Smooth muscle cell (in vitro differentiated cells): ENCODE measurements at regions not wholly inside any gene's neighbourhood (a gene's known extent, or its start where the extent isn't known, plus 50 kb on each side); places are given as distances from the start of the nearest gene placed in this dataset. TPM values are rescaled to one million over a fixed set of nuclear protein-coding genes. Genes with fewer than 3 reads are reported as not detected.

Source experiments
- DNase-seq: peaks from one replicate; lab custom pipeline; 2025; ENCODE audit not compliant: unreplicated experiment; lab: John Stamatoyannopoulos, UW
- H2AFZ ChIP-seq: fragments of 200-600 bp; sonication (generic); 2 replicates; pipeline ENCODE4 v1.6.0; 2016; ENCODE audit warnings: antibody characterized with exemption, low read depth, mild to moderate bottlenecking
- H3F3A ChIP-seq: fragments of 200-600 bp; sonication (generic); 2 replicates; pipeline ENCODE4 v1.6.0; 2017; ENCODE audit warnings: antibody characterized with exemption, low read depth
- H3K27ac ChIP-seq: fragments of 200-600 bp; sonication (generic); 2 replicates; pipeline ENCODE4 v1.5.1; 2016; ENCODE audit warnings: low read depth, mild to moderate bottlenecking
- H3K27me3 ChIP-seq: fragments of 200-600 bp; sonication (generic); 2 replicates; pipeline ENCODE4 v1.6.1; 2016; ENCODE audit warnings: low read depth, mild to moderate bottlenecking
- H3K36me3 ChIP-seq: fragments of 200-600 bp; sonication (generic); 2 replicates; pipeline ENCODE4 v1.5.1; 2016; ENCODE audit warnings: low read depth
- H3K4me1 ChIP-seq: fragments of 200-600 bp; sonication (generic); 2 replicates; pipeline ENCODE4 v1.5.1; 2016; ENCODE audit warnings: low read depth
- H3K4me2 ChIP-seq: fragments of 200-600 bp; sonication (generic); 2 replicates; pipeline ENCODE4 v1.6.0; 2016; ENCODE audit warnings: mild to moderate bottlenecking
- H3K4me3 ChIP-seq: fragments of 200-600 bp; sonication (generic); 2 replicates; pipeline ENCODE4 v1.5.1; 2016; ENCODE audit warnings: mild to moderate bottlenecking
- H3K79me2 ChIP-seq: fragments of 200-600 bp; sonication (generic); 2 replicates; pipeline ENCODE4 v1.6.0; 2016; ENCODE audit warnings: low read depth, mild to moderate bottlenecking
- H3K9ac ChIP-seq: fragments of 200-600 bp; sonication (generic); 2 replicates; pipeline ENCODE4 v1.6.0; 2016; ENCODE audit warnings: low read depth
- H3K9me3 ChIP-seq: fragments of 200-600 bp; sonication (generic); replicated peaks from 2 replicates; pipeline ENCODE4 v1.5.1; 2016; ENCODE audit warnings: low read depth
- H4K20me1 ChIP-seq: fragments of 200-600 bp; sonication (generic); 2 replicates; pipeline ENCODE4 v1.6.0; 2016; ENCODE audit warnings: low read depth
- CTCF ChIP-seq: fragments of 200-600 bp; sonication (generic); IDR thresholded peaks from 2 replicates; pipeline ENCODE4 v1.5.1; 2017; ENCODE audit warnings: borderline replicate concordance, mild to moderate bottlenecking, antibody characterized with exemption; ENCODE audit not compliant: insufficient read depth, poor library complexity, severe bottlenecking
- whole genome bisulfite sequencing: methylation state at CpG from one replicate; pipeline ENCODE4 v1.1.7; 2016; ENCODE audit warnings: low lambda C conversion rate; 5-methylcytosine and 5-hydroxymethylcytosine counted together
- small RNA-seq: library from RNA; depleted of rRNA; stranded (forward); fragments of <200 nt; gene quantifications from one replicate; pipeline ENCODE3, GENCODE V24; 2014

GRCh38 chr13:26811581-26811980 is 51.0 kb upstream of the GPR12 start:
- H2AFZ ChIP-seq = no peak overlapping the region
- no peaks in the 10 kb centered on the region for H4K20me1 ChIP-seq
- H3K36me3 ChIP-seq = no peaks in the 10 kb centered on the region
- no peaks in the 10 kb centered on the region for H3F3A ChIP-seq
- peaks cover 37% of the 10 kb centered on the region for H3K27me3 ChIP-seq
- H3K4me1 ChIP-seq = no peaks in the 10 kb centered on the region
- H3K79me2 ChIP-seq = no peaks in the 10 kb centered on the region
- H3K4me2 ChIP-seq = no peak overlapping the region
- H3K27ac ChIP-seq = no peak overlapping the region
- TF ChIP-seq CTCF = no peak
- DNase-seq = no peak
- no peak overlapping the region for H3K4me3 ChIP-seq
- H3K9me3 ChIP-seq = no peaks in the 10 kb centered on the region
- no peak overlapping the region for H3K9ac ChIP-seq
- 84% methylated on average over 3 of the region's 3 CpGs for WGBS

Small RNAs in the stretch of these regions (small RNA-seq; reads per million reads assigned to genes)
- not detected for gene RPS21P8
